ENCODE measurements at regions not wholly inside any gene's neighbourhood (a gene's known extent, or its start where the extent isn't known, plus 50 kb on each side); places are given as distances from the start of the nearest gene placed in this dataset.

- peak; percentile 22 for DNase-seq
Observed at GRCh38 chr9:7228726-7229125, 471.0 kb downstream of the KDM4C start.

DNA sequence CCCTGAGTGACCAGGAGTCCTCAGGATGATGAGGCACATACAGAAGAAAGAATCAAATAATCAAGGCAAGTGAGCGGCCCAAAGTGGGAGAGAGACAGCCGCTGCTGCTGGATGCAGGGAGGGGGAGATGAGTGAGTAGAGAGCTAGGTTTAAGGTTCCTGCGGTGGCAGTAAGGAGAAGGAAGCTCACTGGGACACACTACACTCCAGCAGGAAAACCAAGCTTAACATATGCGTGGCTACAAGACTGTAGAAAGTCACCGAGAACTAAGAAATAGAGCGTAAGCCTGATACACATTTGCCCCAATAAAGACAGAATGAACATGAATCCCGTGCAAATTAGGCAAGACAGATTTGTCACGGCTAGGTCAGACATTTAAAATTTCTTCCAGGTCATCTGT is 470.2 kb downstream of the KDM4C start:
- no peak for DNase-seq

DNA sequence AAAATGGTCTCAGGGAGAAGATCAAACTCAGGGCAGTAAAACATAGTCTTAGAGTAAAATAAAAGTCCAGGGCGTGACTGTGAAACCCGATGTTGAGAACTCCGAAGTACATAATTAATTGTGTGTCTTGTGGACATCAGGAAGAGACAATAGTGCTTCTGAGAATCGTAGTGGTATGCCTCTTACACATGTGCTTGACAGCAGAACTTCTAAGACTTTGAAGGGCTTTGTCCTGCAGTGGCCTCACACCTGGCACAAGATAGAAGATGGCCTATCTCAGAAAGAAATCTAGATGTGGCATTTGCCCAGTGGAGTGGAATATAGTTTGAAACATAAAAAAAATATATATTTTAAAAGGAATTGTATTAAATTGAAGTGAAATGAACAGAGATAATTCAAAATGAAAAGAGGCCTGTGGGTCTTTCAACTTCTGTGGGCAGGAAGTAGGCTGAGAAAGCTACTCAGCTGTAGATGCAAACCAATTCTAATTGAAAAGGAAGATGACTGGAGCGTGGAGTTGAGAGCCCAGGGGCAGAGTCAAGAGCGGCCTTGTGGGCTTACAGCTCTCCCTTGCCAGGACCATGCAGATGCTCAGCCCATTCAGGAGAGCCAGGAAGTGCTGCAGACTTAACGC is 468.4 kb downstream of the KDM4C start:
- no peak for DNase-seq
